K562 (cell line): ENCODE measurements at regions not wholly inside any gene's neighbourhood (a gene's known extent, or its start where the extent isn't known, plus 50 kb on each side); places are given as distances from the start of the nearest gene placed in this dataset.

Experiments used
- CTCF ChIP-seq, 3 experiments: IDR thresholded peaks in 2 of 3; conservative IDR thresholded peaks in 1 of 3; 2 replicates each; pipeline ENCODE4 v1.5.1; 2011 to 2012; ENCODE audit warnings: low read length in 3 of 3, mild to moderate bottlenecking in 3 of 3, control low read depth in 2 of 3, improper control_type of control experiment in 1 of 3, inconsistent platforms in 1 of 3, low read depth in 1 of 3, mixed read lengths in 1 of 3, moderate library complexity in 1 of 3; ENCODE audit not compliant: insufficient read depth in 2 of 3
- IFI16 ChIP-seq: fragments of 250-450 bp; sonication (Bioruptor Pico); IDR thresholded peaks from 2 replicates; pipeline ENCODE4 v2.1.2; 2022; ENCODE audit warnings: mild to moderate bottlenecking, inconsistent platforms
- MEF2A ChIP-seq: IDR thresholded peaks from 2 replicates; pipeline ENCODE4 v1.6.1; 2011; ENCODE audit warnings: low read depth, mild to moderate bottlenecking, low read length, moderate library complexity; ENCODE audit not compliant: control insufficient read depth
- NFRKB ChIP-seq: fragments of 450-650 bp; IDR thresholded peaks from 2 replicates; pipeline ENCODE4 v1.6.1; 2016; ENCODE audit warnings: low read depth
- POLR2A ChIP-seq: fragments of 450-650 bp; conservative IDR thresholded peaks from 2 replicates; pipeline ENCODE4 v1.6.1; 2016
- TAF15 ChIP-seq: fragments of 200-400 bp; formaldehyde crosslinking; IDR thresholded peaks from 2 replicates; pipeline ENCODE4 v1.6.1; 2017; ENCODE audit warnings: mild to moderate bottlenecking, low read depth, low read length, moderate library complexity
- TCF7L2 ChIP-seq: fragments of 150-350 bp; IDR thresholded peaks from 2 replicates; pipeline ENCODE4 v1.6.1; 2016; ENCODE audit warnings: low read depth, mild to moderate bottlenecking, low read length, moderate library complexity
- TCFL5 ChIP-seq: fragments of 250-450 bp; sonication (Bioruptor Pico); conservative IDR thresholded peaks from 2 replicates; pipeline ENCODE4 v1.6.1; 2021; ENCODE audit warnings: mild to moderate bottlenecking, moderate library complexity, matching md5 sums

- no peak for TF ChIP-seq MEF2A
- TF ChIP-seq POLR2A = no peak
- TF ChIP-seq CTCF (IDR thresholded peaks at IDR 0.05 in 2 of 3, conservative IDR thresholded peaks at IDR 0.05 in 1 of 3; ENCODE audit: insufficient read depth in 2 of 3, low read depth in 1 of 3, low read length in 3 of 3) = no peak
- no peak for TF ChIP-seq TCF7L2
- no peak for TF ChIP-seq IFI16 (CRISPR knock-in tag)
- no peak for TF ChIP-seq TCFL5
- no peak for TF ChIP-seq NFRKB
- TF ChIP-seq TAF15 = no peak
These were observed 705.6 kb upstream of the SEL1L start for GRCh38 chr14:82239223-82239622.
